H54 (cell line): ENCODE measurements at regions not wholly inside any gene's neighbourhood (a gene's known extent, or its start where the extent isn't known, plus 50 kb on each side); places are given as distances from the start of the nearest gene placed in this dataset.
A peak's percentile ranks its signal among the peaks of the same experiment; 100 is the strongest.
"Not testable (repeated sequence)": the region's sequence is repeated elsewhere in the genome, so short reads cannot be mapped to it uniquely, and the experiment has no call there.

ENCODE experiments used
- DNase-seq: peaks from one replicate; pipeline ENCODE4 v3.0.0; 2011; ENCODE audit warnings: low spot score, mixed read lengths; ENCODE audit not compliant: insufficient read length
- FAIRE-seq: peaks from 3 replicates; lab custom pipeline; 2011; peaks lifted over from hg19 to GRCh38; lab: Jason Lieb, UNC

GRCh38 chr2:113551637-113552318, 53.3 kb downstream of the FOXD4L1 start:
- FAIRE-seq: peak; percentile 89
- DNase-seq: not testable (repeated sequence)

- DNase-seq, FAIRE-seq: not testable (repeated sequence)
Measured at GRCh38 chr2:113559820-113560219, 61.4 kb downstream of the FOXD4L1 start.

GRCh38 chr2:113562662-113563061, 64.2 kb downstream of the FOXD4L1 start:
- FAIRE-seq: not testable (repeated sequence)

GRCh38 chr2:113566674-113567480, 60.2 kb upstream of the RABL2A start:
- not testable (repeated sequence) for FAIRE-seq, DNase-seq

More at GRCh38 chr2:113562662-113563061, 64.2 kb downstream of the FOXD4L1 start:
- DNase-seq: not testable (repeated sequence)

GRCh38 chr2:113567481-113567849, 59.6 kb upstream of the RABL2A start:
- not testable (repeated sequence) for DNase-seq, FAIRE-seq

GRCh38 chr2:113568231-113568630, 58.8 kb upstream of the RABL2A start:
- not testable (repeated sequence) for FAIRE-seq, DNase-seq

GRCh38 chr2:113570082-113570481, 57.0 kb upstream of the RABL2A start:
- not testable (repeated sequence) for DNase-seq, FAIRE-seq

- FAIRE-seq, DNase-seq: not testable (repeated sequence)
Measured at GRCh38 chr2:113570509-113571009, 56.5 kb upstream of the RABL2A start.

GRCh38 chr2:113571482-113572068, 55.5 kb upstream of the RABL2A start:
- DNase-seq, FAIRE-seq: not testable (repeated sequence)

- not testable (repeated sequence) for DNase-seq, FAIRE-seq
Measured at GRCh38 chr2:113575721-113576120, 51.3 kb upstream of the RABL2A start.

- not testable (repeated sequence) for DNase-seq, FAIRE-seq
Measured at GRCh38 chr2:113576353-113576752, 50.7 kb upstream of the RABL2A start.
